DOHH2 (cell line): ENCODE measurements at regions not wholly inside any gene's neighbourhood (a gene's known extent, or its start where the extent isn't known, plus 50 kb on each side); places are given as distances from the start of the nearest gene placed in this dataset.

Experiments used
- EZH2phosphoT487 ChIP-seq: fragments of 200-600 bp; sonication (generic); IDR thresholded peaks from 2 replicates; pipeline ENCODE4 v1.6.1; 2017; ENCODE audit warnings: borderline replicate concordance, mild to moderate bottlenecking, antibody characterized with exemption, low read length, moderate library complexity, mixed read lengths
- TF ChIP-seq, protein P1 (sequence below): fragments of 200-600 bp; sonication (generic); IDR thresholded peaks from one replicate; pipeline ENCODE4 v1.5.1; 2014; ENCODE audit warnings: antibody characterized with exemption, mild to moderate bottlenecking, low read depth, low read length; ENCODE audit not compliant: poor library complexity, severe bottlenecking

DNA sequence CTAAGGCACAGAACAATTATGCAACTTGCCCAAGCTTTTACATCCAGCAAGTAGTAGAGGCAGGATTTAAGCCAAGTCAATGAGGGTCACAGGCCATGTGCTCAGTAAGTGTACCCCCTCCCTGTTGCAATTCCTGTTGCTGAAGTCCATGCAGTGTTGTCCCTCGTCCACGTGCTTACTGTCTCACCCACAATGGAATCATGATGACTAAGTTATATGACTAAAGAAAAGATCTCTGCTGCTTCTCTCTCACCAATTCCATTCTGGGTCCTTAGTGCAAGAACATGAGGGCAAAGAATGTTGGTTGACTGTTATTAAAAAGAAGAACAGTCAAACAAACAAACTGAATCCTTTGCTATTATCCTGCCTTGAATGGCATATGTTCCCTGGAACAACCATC lies 233.6 kb upstream of the SLC24A2 start:
- TF ChIP-seq, protein P1, sequence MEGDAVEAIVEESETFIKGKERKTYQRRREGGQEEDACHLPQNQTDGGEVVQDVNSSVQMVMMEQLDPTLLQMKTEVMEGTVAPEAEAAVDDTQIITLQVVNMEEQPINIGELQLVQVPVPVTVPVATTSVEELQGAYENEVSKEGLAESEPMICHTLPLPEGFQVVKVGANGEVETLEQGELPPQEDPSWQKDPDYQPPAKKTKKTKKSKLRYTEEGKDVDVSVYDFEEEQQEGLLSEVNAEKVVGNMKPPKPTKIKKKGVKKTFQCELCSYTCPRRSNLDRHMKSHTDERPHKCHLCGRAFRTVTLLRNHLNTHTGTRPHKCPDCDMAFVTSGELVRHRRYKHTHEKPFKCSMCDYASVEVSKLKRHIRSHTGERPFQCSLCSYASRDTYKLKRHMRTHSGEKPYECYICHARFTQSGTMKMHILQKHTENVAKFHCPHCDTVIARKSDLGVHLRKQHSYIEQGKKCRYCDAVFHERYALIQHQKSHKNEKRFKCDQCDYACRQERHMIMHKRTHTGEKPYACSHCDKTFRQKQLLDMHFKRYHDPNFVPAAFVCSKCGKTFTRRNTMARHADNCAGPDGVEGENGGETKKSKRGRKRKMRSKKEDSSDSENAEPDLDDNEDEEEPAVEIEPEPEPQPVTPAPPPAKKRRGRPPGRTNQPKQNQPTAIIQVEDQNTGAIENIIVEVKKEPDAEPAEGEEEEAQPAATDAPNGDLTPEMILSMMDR, result no peak
- no peak for TF ChIP-seq EZH2phosphoT487
